Heart right ventricle (tissue), 16 donors: ENCODE measurements at regions not wholly inside any gene's neighbourhood (a gene's known extent, or its start where the extent isn't known, plus 50 kb on each side); places are given as distances from the start of the nearest gene placed in this dataset.
"Not testable (repeated sequence)": the region's sequence is repeated elsewhere in the genome, so short reads cannot be mapped to it uniquely, and the experiment has no call there.

Experiments used
- ATAC-seq, 8 donors: fragments of 200-7000 bp; cut with Tn5 transposase; one replicate each; pipeline ENCODE4 v1.9.1; 2020; ENCODE audit warnings: mild to moderate bottlenecking in 8 of 8, moderate library complexity in 8 of 8, moderate number of reproducible peaks in 1 of 8
- DNase-seq, 2 donors: peaks; one replicate each; pipeline ENCODE4 v3.0.0-alpha.2; 2020
- H3K27ac ChIP-seq, 10 donors: fragments of 200-600 bp; sonication (generic) in 2 of 10; one replicate each; pipeline versions ENCODE4 v1.5.0 to v1.8.0; 2020 to 2022; ENCODE audit warnings: mild to moderate bottlenecking in 3 of 10
- H3K27me3 ChIP-seq, 7 donors: fragments of 200-600 bp; one replicate each; pipeline ENCODE4 v1.8.0; 2021 to 2022; ENCODE audit warnings: mild to moderate bottlenecking in 2 of 7
- H3K36me3 ChIP-seq, 9 donors: fragments of 200-600 bp; sonication (generic) in 1 of 9; one replicate each; pipeline versions ENCODE4 v1.5.0 to v1.8.0; 2020 to 2022; ENCODE audit warnings: mild to moderate bottlenecking in 2 of 9
- H3K4me1 ChIP-seq, 9 donors: fragments of 200-600 bp; sonication (generic) in 1 of 9; one replicate each; pipeline versions ENCODE4 v1.5.0 to v1.8.0; 2020 to 2022; ENCODE audit warnings: mild to moderate bottlenecking in 4 of 9
- H3K4me3 ChIP-seq, 10 donors: fragments of 200-600 bp; sonication (generic) in 2 of 10; one replicate each; pipeline versions ENCODE4 v1.5.0 to v1.8.0; 2020 to 2022; ENCODE audit warnings: mild to moderate bottlenecking in 7 of 10, moderate library complexity in 2 of 10
- H3K9me3 ChIP-seq, 11 donors: fragments of 200-600 bp in 10 of 11; sonication (generic) in 2 of 11; one replicate each; pipeline versions ENCODE4 v1.5.0 to v1.8.0; 2013 to 2022; ENCODE audit warnings: mild to moderate bottlenecking in 2 of 11, control low read depth in 1 of 11, moderate library complexity in 1 of 11
- WGBS, 2 donors: extraction: QIAGEN DNeasy Blood & Tissue Kit; methylation state at CpG; one replicate each; pipeline ENCODE4 v1.1.7; 2013; ENCODE audit warnings: inconsistent platforms in 1 of 2; 5-methylcytosine and 5-hydroxymethylcytosine counted together
- intact Hi-C, 10 donors: fragments of 100-400 bp; cut with DNase I; formaldehyde crosslinking; loops; one replicate each; pipeline versions ENCODE4 v1.11.1 to v1.14.2; 2022
- TF ChIP-seq, protein P1 (sequence below), 9 donors: fragments of 200-600 bp; sonication (generic) in 2 of 9; IDR thresholded peaks; one replicate each; pipeline versions ENCODE4 v1.5.0 to v1.8.0; 2021 to 2022; ENCODE audit warnings: antibody characterized with exemption in 9 of 9, mild to moderate bottlenecking in 5 of 9, moderate library complexity in 1 of 9
- donor health status: Arrhythmogenic right ventricular cardiomyopathy.
- donor health status: ischemic (EF 13 %, LVEDD 7.1; RV severe dilation, severe dysfunction).
- donor health status: healthy with polysubstance abuse.
- donor health status: DM: no; HTN: yes; CAD: no.
- donor health status: DM: no; HTN: no; CAD: no.
- donor health status: ischemic (EF 25% LVEDD 6.9; RV normal size, moderate dysfunction).
- donor health status: ischemic (EF 25% LVEDD 5.7; RV mildly dilated, moderate dysfunction).
- donor health status: healthy.
- donor health status: DM: yes; HTN: yes; CAD: no.
- donor health status: Ischemic cardiomyopathy.
- donor health status: ischemic (EF 35%, LVEDD 5.7; RV mildly dilated, moderate dysfunction).
- donor health status: nonischemic (EF 11% LVEDD 7.7; RV severe dilation, severe dysfunction).
- donor health status: DM: yes; HTN: yes; CAD: no.
- donor health status: PGD.
- donor health status: ischemic (EF 29% LVEDD 5.4; RV normal size, mild dysfunction).
- donor health status: nonischemic (EF 23%, LVEDD 6.1; RV moderate dilation, normal function).

DNA sequence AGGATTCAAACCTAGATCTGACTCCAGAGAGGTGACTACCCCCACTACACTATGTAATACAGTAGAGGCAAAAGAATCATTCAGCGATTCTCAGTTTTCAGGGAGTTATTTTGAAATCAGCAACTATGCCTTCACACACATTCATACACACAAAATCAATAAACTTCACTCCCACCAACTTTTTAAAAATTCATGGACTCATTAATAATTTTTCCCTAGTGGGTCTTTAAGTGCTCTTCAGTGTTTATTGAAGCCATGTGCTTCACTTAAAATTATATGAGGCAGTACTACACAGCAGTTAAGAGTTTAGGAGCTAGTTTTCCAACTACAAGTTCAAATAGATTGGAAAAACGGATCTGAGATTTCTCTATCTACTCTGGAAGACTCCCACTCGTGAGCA is 452.7 kb upstream of the ADGRB3 start:
- Histone ChIP-seq H3K36me3 (no peaks in the 10 kb centered on the region), H3K4me3 (no peak overlapping the region), H3K4me1 (no peaks in the 10 kb centered on the region), H3K9me3 (peaks cover 0 to 10% (median 0%) of the 10 kb centered on the region in 11 donors), H3K27me3 (no peaks in the 10 kb centered on the region), H3K27ac (no peak overlapping the region)
- DNase-seq, result no peak
- ATAC-seq, result no peak
- TF ChIP-seq, protein P1, sequence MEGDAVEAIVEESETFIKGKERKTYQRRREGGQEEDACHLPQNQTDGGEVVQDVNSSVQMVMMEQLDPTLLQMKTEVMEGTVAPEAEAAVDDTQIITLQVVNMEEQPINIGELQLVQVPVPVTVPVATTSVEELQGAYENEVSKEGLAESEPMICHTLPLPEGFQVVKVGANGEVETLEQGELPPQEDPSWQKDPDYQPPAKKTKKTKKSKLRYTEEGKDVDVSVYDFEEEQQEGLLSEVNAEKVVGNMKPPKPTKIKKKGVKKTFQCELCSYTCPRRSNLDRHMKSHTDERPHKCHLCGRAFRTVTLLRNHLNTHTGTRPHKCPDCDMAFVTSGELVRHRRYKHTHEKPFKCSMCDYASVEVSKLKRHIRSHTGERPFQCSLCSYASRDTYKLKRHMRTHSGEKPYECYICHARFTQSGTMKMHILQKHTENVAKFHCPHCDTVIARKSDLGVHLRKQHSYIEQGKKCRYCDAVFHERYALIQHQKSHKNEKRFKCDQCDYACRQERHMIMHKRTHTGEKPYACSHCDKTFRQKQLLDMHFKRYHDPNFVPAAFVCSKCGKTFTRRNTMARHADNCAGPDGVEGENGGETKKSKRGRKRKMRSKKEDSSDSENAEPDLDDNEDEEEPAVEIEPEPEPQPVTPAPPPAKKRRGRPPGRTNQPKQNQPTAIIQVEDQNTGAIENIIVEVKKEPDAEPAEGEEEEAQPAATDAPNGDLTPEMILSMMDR (IDR thresholded peaks at IDR 0.05), result no peak
- WGBS, 2 donors, result 55 to 61% methylated on average over 3 of the region's 3 CpGs
- intact Hi-C loops, result no loop called here

DNA sequence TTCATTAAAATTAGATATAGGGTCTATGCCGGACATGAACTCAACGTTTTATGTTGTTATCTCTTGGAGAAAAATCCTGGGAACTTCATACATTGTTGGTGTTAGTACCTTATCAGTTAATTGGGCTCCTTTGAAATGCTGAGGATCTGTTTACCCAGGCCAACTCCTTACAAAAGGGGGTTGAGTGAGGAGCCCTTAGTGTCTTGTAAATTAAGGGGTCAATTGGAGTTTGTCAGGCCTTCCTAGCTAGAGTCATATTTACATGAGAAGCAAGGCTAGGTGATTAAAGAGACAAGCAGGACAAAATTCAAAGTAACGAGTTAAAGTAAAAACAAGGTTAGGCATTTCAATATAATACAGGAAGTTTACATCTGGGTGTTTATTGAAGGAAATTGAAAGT is 454.1 kb upstream of the ADGRB3 start:
- not testable (repeated sequence) for H3K4me3 ChIP-seq, ATAC-seq
- WGBS, 2 donors, result 47 to 53% methylated on average over 3 of the region's 3 CpGs

DNA sequence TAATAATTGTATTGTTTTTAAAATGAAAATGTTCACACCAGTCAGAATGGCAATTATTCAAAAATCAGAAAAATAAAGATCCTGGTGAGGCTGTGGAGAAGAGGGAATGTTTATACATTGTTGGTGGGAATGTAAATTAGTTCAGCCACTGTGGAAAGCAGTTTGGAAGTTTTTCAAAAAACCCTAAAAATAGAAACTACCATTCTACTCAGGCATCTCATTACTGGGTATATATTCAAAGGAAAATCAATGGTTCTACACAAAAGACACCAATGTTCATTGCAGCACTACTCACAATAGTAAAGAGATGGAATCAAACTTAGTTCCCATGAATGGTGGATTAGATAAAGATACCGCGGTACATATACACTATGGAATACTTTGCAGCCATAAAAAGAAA is 461.5 kb upstream of the ADGRB3 start:
- DNase-seq, result no peak
- ATAC-seq, result no peak
- H3K4me1 ChIP-seq, result no peaks in the 10 kb centered on the region
- intact Hi-C loops, result no loop called here
- H3K27ac ChIP-seq, result no peak overlapping the region
- TF ChIP-seq, protein P1 (IDR thresholded peaks at IDR 0.05), result no peak
- no peak overlapping the region for H3K4me3 ChIP-seq
- no peaks in the 10 kb centered on the region for H3K36me3 ChIP-seq
- H3K27me3 ChIP-seq, result no peaks in the 10 kb centered on the region
- WGBS, 2 donors, result 62 to 93% methylated on average over 2 of the region's 2 CpGs
- peaks cover 0 to 8% (median 0%) of the 10 kb centered on the region in 11 donors for H3K9me3 ChIP-seq

More for the DNA sequence above, 454.1 kb upstream of the ADGRB3 start:
- peaks cover 0 to 11% (median 0%) of the 10 kb centered on the region in 11 donors for H3K9me3 ChIP-seq
- H3K27me3 ChIP-seq, DNase-seq, H3K27ac ChIP-seq, intact Hi-C loops, H3K36me3 ChIP-seq, H3K4me1 ChIP-seq: not testable (repeated sequence)

DNA sequence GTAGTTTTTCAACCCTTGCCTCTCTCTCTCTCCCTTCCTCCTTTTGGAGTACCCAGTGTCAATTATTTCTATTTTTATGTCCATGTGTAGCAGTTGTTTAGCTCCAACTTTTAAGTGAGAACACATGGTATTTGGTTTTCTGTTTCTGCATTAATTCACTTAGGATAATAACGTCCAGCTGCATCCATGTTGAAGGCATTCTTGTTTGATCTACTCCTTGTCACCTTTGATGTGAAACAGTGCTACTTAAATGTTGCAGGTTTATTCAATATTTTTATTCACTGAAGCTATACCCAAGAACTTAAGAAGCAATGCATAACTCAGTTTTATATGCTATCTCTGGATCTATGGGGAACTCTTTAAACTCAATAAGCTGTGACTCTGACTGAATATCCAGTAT is 465.2 kb upstream of the ADGRB3 start:
- intact Hi-C loops, result no loop called here
- TF ChIP-seq, protein P1 (IDR thresholded peaks at IDR 0.05), result no peak
- H3K27ac ChIP-seq, result no peak overlapping the region
- no peaks in the 10 kb centered on the region for H3K4me1 ChIP-seq
- no peak for ATAC-seq
- peaks cover 0 to 3% (median 0%) of the 10 kb centered on the region in 11 donors for H3K9me3 ChIP-seq
- H3K36me3 ChIP-seq, result no peaks in the 10 kb centered on the region
- no peak overlapping the region for H3K4me3 ChIP-seq
- no peak for DNase-seq
- H3K27me3 ChIP-seq, result no peaks in the 10 kb centered on the region
- WGBS, 2 donors, result 55 to 56% methylated on average over 1 of the region's 1 CpG

DNA sequence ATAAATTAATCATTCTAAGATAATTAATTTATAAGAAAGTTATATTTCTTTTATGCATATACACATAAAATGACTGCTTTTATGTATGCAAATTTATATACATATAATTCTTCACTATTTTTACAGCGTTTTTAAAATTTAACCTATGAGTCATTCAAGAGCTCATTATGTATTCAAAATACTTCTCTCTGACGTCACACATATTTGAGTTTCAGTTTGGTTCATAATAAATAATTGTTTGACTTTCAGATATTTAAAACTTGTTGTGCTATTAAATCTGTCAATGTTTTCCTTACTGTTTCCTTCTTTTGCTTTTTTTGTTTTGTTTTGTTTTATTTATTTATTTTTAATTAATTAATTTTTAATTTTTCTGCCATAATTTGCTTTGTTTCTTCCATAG is 467.5 kb upstream of the ADGRB3 start:
- no peak for ATAC-seq
- intact Hi-C loops, result no loop called here
- Histone ChIP-seq H3K4me3 (no peak overlapping the region), H3K4me1 (no peaks in the 10 kb centered on the region), H3K27me3 (no peaks in the 10 kb centered on the region), H3K36me3 (no peaks in the 10 kb centered on the region), H3K27ac (no peak overlapping the region), H3K9me3 (no peaks in the 10 kb centered on the region)
- TF ChIP-seq, protein P1 (IDR thresholded peaks at IDR 0.05), result no peak
- 67 to 71% methylated on average over 2 of the region's 2 CpGs for WGBS, 2 donors
- no peak for DNase-seq

DNA sequence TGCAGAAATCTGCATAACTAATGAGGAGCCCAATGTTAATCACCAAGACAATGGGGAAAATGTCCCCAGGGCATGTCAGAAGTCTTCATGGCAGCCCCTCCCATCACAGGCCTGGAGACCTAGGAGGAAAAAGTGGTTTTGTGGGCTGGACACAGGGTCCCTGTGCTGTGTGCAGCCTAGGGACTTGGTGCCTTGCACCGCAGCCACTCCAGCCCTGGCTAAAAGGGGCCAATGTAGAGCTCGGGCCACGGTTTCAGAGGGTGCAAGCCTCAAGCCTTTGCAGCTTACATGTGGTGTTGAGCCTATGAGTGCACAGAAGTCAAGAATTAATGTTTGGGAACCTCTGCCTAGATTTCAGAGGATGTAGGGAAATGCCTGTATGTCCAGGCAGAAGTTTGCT is 474.3 kb upstream of the ADGRB3 start:
- H3K4me3 ChIP-seq, H3K4me1 ChIP-seq, ATAC-seq, intact Hi-C loops, DNase-seq, H3K36me3 ChIP-seq, H3K27me3 ChIP-seq, H3K27ac ChIP-seq: not testable (repeated sequence)
- peaks cover 0 to 11% (median 0%) of the 10 kb centered on the region in 11 donors for H3K9me3 ChIP-seq
- WGBS, 2 donors, result 88 to 89% methylated on average over 3 of the region's 3 CpGs
